ENCODE measurements at regions not wholly inside any gene's neighbourhood (a gene's known extent, or its start where the extent isn't known, plus 50 kb on each side); places are given as distances from the start of the nearest gene placed in this dataset.
A peak's percentile ranks its signal among the peaks of the same experiment; 100 is the strongest.

- DNase-seq (ENCODE audit: low spot score) (no peak), FAIRE-seq (no peak)
These were observed 215.9 kb upstream of the BMP4 start for GRCh38 chr14:54172562-54172961.

GRCh38 chr14:54173802-54174201 is 217.2 kb upstream of the BMP4 start:
- FAIRE-seq (no peak), DNase-seq (ENCODE audit: low spot score) (no peak)

- FAIRE-seq (no peak), DNase-seq (ENCODE audit: low spot score) (no peak)
These were observed 217.8 kb upstream of the BMP4 start for GRCh38 chr14:54174457-54174856.

GRCh38 chr14:54175298-54175942 is 218.8 kb upstream of the BMP4 start:
- no peak for FAIRE-seq
- peak; percentile 8 for DNase-seq (ENCODE audit: low spot score)

- DNase-seq (ENCODE audit: low spot score): no peak
- FAIRE-seq: no peak
These were observed 219.8 kb upstream of the CDKN3 start for GRCh38 chr14:54177019-54177418.

GRCh38 chr14:54177641-54178621 is 218.9 kb upstream of the CDKN3 start:
- DNase-seq (ENCODE audit: low spot score) (no peak), FAIRE-seq (no peak)

GRCh38 chr14:54182419-54183045 is 214.3 kb upstream of the CDKN3 start:
- peak; percentile 42 for DNase-seq (ENCODE audit: low spot score)
- peak; percentile 82 for FAIRE-seq

- no peak for FAIRE-seq
These were observed 209.7 kb upstream of the CDKN3 start for GRCh38 chr14:54186821-54187763.

GRCh38 chr14:54188064-54188666 is 208.6 kb upstream of the CDKN3 start:
- FAIRE-seq (no peak), DNase-seq (ENCODE audit: low spot score) (no peak)

More at GRCh38 chr14:54186821-54187763, 209.7 kb upstream of the CDKN3 start:
- no peak for DNase-seq (ENCODE audit: low spot score)

GRCh38 chr14:54189333-54189732 is 207.5 kb upstream of the CDKN3 start:
- no peak for FAIRE-seq
- DNase-seq (ENCODE audit: low spot score): no peak

GRCh38 chr14:54189748-54190354 is 207.0 kb upstream of the CDKN3 start:
- peak; percentile 69 for FAIRE-seq

GRCh38 chr14:54191846-54192245 is 205.0 kb upstream of the CDKN3 start:
- DNase-seq (ENCODE audit: low spot score) (no peak), FAIRE-seq (no peak)

More at GRCh38 chr14:54189748-54190354, 207.0 kb upstream of the CDKN3 start:
- peak; percentile 61 for DNase-seq (ENCODE audit: low spot score)

GRCh38 chr14:54192610-54193009 is 204.2 kb upstream of the CDKN3 start:
- no peak for DNase-seq (ENCODE audit: low spot score)
- FAIRE-seq: no peak

GRCh38 chr14:54193871-54194270 is 202.9 kb upstream of the CDKN3 start:
- FAIRE-seq: no peak
- DNase-seq (ENCODE audit: low spot score): no peak

GRCh38 chr14:54194501-54194900 is 202.3 kb upstream of the CDKN3 start:
- FAIRE-seq (no peak), DNase-seq (ENCODE audit: low spot score) (no peak)

- no peak for FAIRE-seq
- no peak for DNase-seq (ENCODE audit: low spot score)
These were observed 199.4 kb upstream of the CDKN3 start for GRCh38 chr14:54197369-54197768.

GRCh38 chr14:54200726-54201125 is 196.1 kb upstream of the CDKN3 start:
- DNase-seq (ENCODE audit: low spot score): no peak

GRCh38 chr14:54202288-54202687 is 194.5 kb upstream of the CDKN3 start:
- no peak for FAIRE-seq
- DNase-seq (ENCODE audit: low spot score): no peak

More at GRCh38 chr14:54200726-54201125, 196.1 kb upstream of the CDKN3 start:
- no peak for FAIRE-seq

GRCh38 chr14:54206516-54206915 is 190.3 kb upstream of the CDKN3 start:
- no peak for FAIRE-seq
- no peak for DNase-seq (ENCODE audit: low spot score)

GRCh38 chr14:54207075-54207474 is 189.7 kb upstream of the CDKN3 start:
- DNase-seq (ENCODE audit: low spot score): no peak
- FAIRE-seq: no peak

Measured in RCC 7860 (cell line).